ENCODE measurements at regions not wholly inside any gene's neighbourhood (a gene's known extent, or its start where the extent isn't known, plus 50 kb on each side); places are given as distances from the start of the nearest gene placed in this dataset.

DNA sequence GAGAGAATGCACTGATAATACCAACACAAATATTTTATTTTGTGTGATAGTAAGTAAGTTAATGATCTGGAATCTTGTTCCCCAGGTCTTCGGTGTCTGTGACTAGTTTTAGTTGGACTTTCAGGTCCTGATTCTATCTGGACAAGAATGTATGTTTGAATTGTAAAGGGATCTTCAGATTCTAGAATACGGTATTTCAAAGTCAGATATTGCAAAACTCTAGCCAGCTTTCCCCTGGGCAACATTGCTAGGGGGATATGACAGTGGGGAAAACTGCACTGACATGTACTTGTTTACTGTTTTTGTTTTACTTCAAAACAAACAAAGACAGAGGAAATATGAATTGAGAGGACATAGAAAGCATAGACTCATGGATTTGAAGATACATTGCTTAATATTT is 489.0 kb downstream of the FAM133A start:
- TF ChIP-seq POLR2AphosphoS5 (IDR thresholded peaks at IDR 0.05; ENCODE audit: low read depth, low read length) = no peak
- no peak for TF ChIP-seq SIN3A (IDR thresholded peaks at IDR 0.05; ENCODE audit: borderline replicate concordance, insufficient read depth, low read length)
- no peak for TF ChIP-seq TAF1 (IDR thresholded peaks at IDR 0.05; ENCODE audit: borderline replicate concordance, insufficient read depth, low read length)
